T-cell (primary cell): ENCODE measurements at regions not wholly inside any gene's neighbourhood (a gene's known extent, or its start where the extent isn't known, plus 50 kb on each side); places are given as distances from the start of the nearest gene placed in this dataset.

Experiments
- ATAC-seq, 4 experiments: fragments of 200-7000 bp in 3 of 4; fragments of 150-1000 bp in 1 of 4; cut with Tn5 transposase; replicated peaks in 1 of 4; 1 replicate in 3 of 4; 2 replicates in 1 of 4; pipeline ENCODE4 v1.10.0; 2021; ENCODE audit warnings: moderate library complexity in 3 of 4, mild to moderate bottlenecking in 2 of 4, moderate number of reproducible peaks in 1 of 4
- CTCF ChIA-PET, 2 donors: fragments of 300-600 bp; sonication (Branson Sonifier 250); formaldehyde crosslinking; loops; one replicate each; lab custom pipeline; 2022; ENCODE audit warnings: antibody characterized with exemption in 2 of 2; lab: Charles Lee
- POLR2A ChIA-PET, 2 donors: fragments of 300-600 bp; sonication (Branson Sonifier 250); formaldehyde crosslinking; loops; one replicate each; lab custom pipeline; 2022; ENCODE audit warnings: antibody characterized with exemption in 2 of 2; lab: Charles Lee
- DNase-seq, 35 experiments: peaks; one replicate each; pipeline versions ENCODE4 v3.0.0 to v3.0.0-alpha.2; 2013 to 2023
- H3K27ac ChIP-seq: one replicate; pipeline ENCODE4 v1.5.1; 2013; ENCODE audit warnings: low read length
- H3K27me3 ChIP-seq, 2 experiments: replicated peaks in 1 of 2; 1 replicate in 1 of 2; 2 replicates in 1 of 2; pipeline versions ENCODE4 v1.6.1 to v1.7.0; 2013; ENCODE audit warnings: low read length in 1 of 2, mixed read lengths in 1 of 2; ENCODE audit not compliant: control insufficient read depth in 2 of 2, insufficient read depth in 2 of 2; ENCODE audit errors: extremely low read depth in 1 of 2
- H3K36me3 ChIP-seq, 2 donors: 1 replicate in 1 of 2; 2 replicates in 1 of 2; pipeline versions ENCODE4 v1.6.1 to v1.7.0; 2013; ENCODE audit warnings: low read length in 1 of 2; ENCODE audit not compliant: control insufficient read depth in 2 of 2, insufficient read depth in 1 of 2; ENCODE audit errors: extremely low read depth in 1 of 2
- H3K4me1 ChIP-seq, 2 experiments: 1 replicate in 1 of 2; 2 replicates in 1 of 2; pipeline versions ENCODE4 v1.6.1 to v1.7.0; 2013; ENCODE audit warnings: low read length in 2 of 2, mixed read lengths in 1 of 2; ENCODE audit not compliant: insufficient read depth in 2 of 2, control insufficient read depth in 1 of 2; ENCODE audit errors: extremely low read depth in 1 of 2
- H3K4me3 ChIP-seq, 2 donors: 1 replicate in 1 of 2; 2 replicates in 1 of 2; pipeline versions ENCODE4 v1.5.1 to v1.7.0; 2013; ENCODE audit warnings: mild to moderate bottlenecking in 2 of 2, low read length in 1 of 2, moderate library complexity in 1 of 2; ENCODE audit not compliant: control insufficient read depth in 1 of 2; ENCODE audit errors: extremely low read depth in 1 of 2
- H3K9me3 ChIP-seq: 2 replicates; pipeline ENCODE4 v1.7.0; 2013
- H3K27ac Mint-ChIP-seq, 2 donors: one replicate each; pipeline ENCODE4 v1.8.0; 2020 to 2021; ENCODE audit warnings: mild to moderate bottlenecking in 2 of 2, mixed read lengths in 2 of 2
- H3K27me3 Mint-ChIP-seq, 2 donors: one replicate each; pipeline ENCODE4 v1.8.0; 2021 to 2022; ENCODE audit warnings: mixed read lengths in 2 of 2
- H3K36me3 Mint-ChIP-seq: one replicate; pipeline ENCODE4 v1.8.0; 2021; ENCODE audit warnings: mixed read lengths
- H3K4me1 Mint-ChIP-seq, 3 donors: one replicate each; pipeline ENCODE4 v1.8.0; 2020 to 2022; ENCODE audit warnings: mixed read lengths in 3 of 3, mild to moderate bottlenecking in 1 of 3
- H3K4me3 Mint-ChIP-seq, 3 donors: one replicate each; pipeline ENCODE4 v1.8.0; 2020 to 2022; ENCODE audit warnings: mild to moderate bottlenecking in 3 of 3, mixed read lengths in 3 of 3, moderate library complexity in 3 of 3
- H3K9me3 Mint-ChIP-seq, 3 donors: one replicate each; pipeline ENCODE4 v1.8.0; 2020 to 2022; ENCODE audit warnings: mixed read lengths in 3 of 3
- WGBS: methylation state at CpG from one replicate; pipeline ENCODE4 v1.1.5; 2013; ENCODE audit warnings: missing lambda C conversion rate; ENCODE audit not compliant: insufficient coverage; 5-methylcytosine and 5-hydroxymethylcytosine counted together

GRCh38 chr2:118711603-118712002 is 135.8 kb downstream of the EN1 start:
- ChIA-PET CTCF (interaction anchor here in 1 of 2 donors (0.5 kb wide), 1 partner anchor 132 kb away, joined by 3 read pairs; no protein-coding TSS in a partner anchor), POLR2A (no interaction called here)
- Histone ChIP-seq H3K4me1 (no peaks in the 10 kb centered on the region), H3K27me3 (peaks cover 0 to 3% of the 10 kb centered on the region in 2 experiments), H3K36me3 (no peaks in the 10 kb centered on the region), H3K27ac (no peak overlapping the region), H3K9me3 (no peaks in the 10 kb centered on the region), H3K4me3 (no peak overlapping the region)
- ATAC-seq, result no peak
- no peaks in the 10 kb centered on the region for H3K4me1 Mint-ChIP-seq
- H3K27ac Mint-ChIP-seq, result no peak overlapping the region
- no peak for DNase-seq
- 89% methylated on average over 3 of the region's 5 CpGs for WGBS
- H3K27me3 Mint-ChIP-seq, result peaks cover 2 to 12% of the 10 kb centered on the region in 2 donors
- no peak overlapping the region for H3K4me3 Mint-ChIP-seq
- H3K9me3 Mint-ChIP-seq, result peaks cover 0 to 3% (median 0%) of the 10 kb centered on the region in 3 donors
- no peaks in the 10 kb centered on the region for H3K36me3 Mint-ChIP-seq

DNA sequence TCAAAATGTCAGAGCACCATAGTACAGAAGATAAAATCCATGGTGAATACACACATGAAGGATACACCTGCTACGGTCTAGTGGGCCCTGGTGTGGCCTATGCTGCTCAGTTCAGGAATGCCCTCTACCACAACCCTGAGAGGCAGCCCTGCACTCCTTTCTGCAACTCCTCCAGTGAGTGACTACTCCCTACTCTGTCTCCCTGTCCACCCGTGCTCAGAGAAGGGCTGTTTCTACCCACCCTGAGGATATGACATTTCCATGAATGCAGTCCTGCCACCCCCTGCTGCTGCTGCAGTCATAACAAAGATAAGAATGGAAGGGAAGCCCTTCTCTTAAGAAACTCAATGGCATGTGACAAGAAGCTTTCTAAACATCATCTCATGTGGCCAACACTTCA is 137.0 kb downstream of the EN1 start:
- Histone ChIP-seq H3K4me1 (no peaks in the 10 kb centered on the region), H3K27me3 (peaks cover 0 to 5% of the 10 kb centered on the region in 2 experiments), H3K9me3 (no peaks in the 10 kb centered on the region), H3K36me3 (no peaks in the 10 kb centered on the region), H3K4me3 (no peak overlapping the region), H3K27ac (no peak overlapping the region)
- peaks cover 2 to 12% of the 10 kb centered on the region in 2 donors for H3K27me3 Mint-ChIP-seq
- POLR2A ChIA-PET, result no interaction called here
- H3K27ac Mint-ChIP-seq, result no peak overlapping the region
- DNase-seq (no peak), ATAC-seq (no peak)
- H3K4me3 Mint-ChIP-seq, result no peak overlapping the region
- H3K36me3 Mint-ChIP-seq, result no peaks in the 10 kb centered on the region
- WGBS, result 75% methylated on average over 1 of the region's 2 CpGs
- no peaks in the 10 kb centered on the region for H3K4me1 Mint-ChIP-seq
- peaks cover 0 to 3% (median 0%) of the 10 kb centered on the region in 3 donors for H3K9me3 Mint-ChIP-seq
- CTCF ChIA-PET, result interaction anchor here in 1 of 2 donors (0.6 kb wide), 1 partner anchor 1967 kb away, joined by 3 read pairs; no protein-coding TSS in a partner anchor

DNA sequence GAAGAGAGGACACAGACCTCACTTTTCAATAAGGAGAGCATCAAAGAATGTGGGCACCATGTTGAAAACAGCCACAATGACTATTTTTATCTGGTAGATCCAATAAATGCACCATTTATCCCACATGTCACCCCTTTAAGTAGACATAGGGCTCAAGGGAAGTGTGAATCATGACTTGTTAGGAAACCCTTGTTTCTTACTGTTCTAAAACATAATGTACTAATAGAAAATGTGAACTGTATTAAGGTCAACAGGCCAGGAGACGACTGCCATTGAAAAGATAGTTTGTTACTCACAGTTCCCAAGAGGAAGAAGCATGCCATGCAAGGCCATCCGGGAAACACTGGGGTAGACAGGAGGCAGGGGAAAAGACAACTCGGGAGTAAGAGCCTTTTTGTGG is 137.7 kb downstream of the EN1 start:
- Mint-ChIP-seq H3K27me3 (peaks cover 5 to 12% of the 10 kb centered on the region in 2 donors), H3K27ac (no peak overlapping the region), H3K9me3 (peaks cover 0 to 3% (median 0%) of the 10 kb centered on the region in 3 donors), H3K4me1 (no peaks in the 10 kb centered on the region), H3K4me3 (no peak overlapping the region), H3K36me3 (no peaks in the 10 kb centered on the region)
- Histone ChIP-seq H3K27me3 (peaks cover 0 to 5% of the 10 kb centered on the region in 2 experiments), H3K9me3 (no peaks in the 10 kb centered on the region), H3K27ac (no peak overlapping the region), H3K4me3 (no peak overlapping the region), H3K36me3 (no peaks in the 10 kb centered on the region), H3K4me1 (no peaks in the 10 kb centered on the region)
- ATAC-seq, result no peak
- 52% methylated on average over 3 of the region's 3 CpGs for WGBS
- DNase-seq, result no peak
- CTCF ChIA-PET, result no interaction called here
- POLR2A ChIA-PET, result no interaction called here

GRCh38 chr2:118706844-118707243 is 140.6 kb downstream of the EN1 start:
- ATAC-seq (no peak), DNase-seq (no peak)
- no peaks in the 10 kb centered on the region for H3K4me1 Mint-ChIP-seq
- Histone ChIP-seq H3K27me3 (peaks cover 0 to 5% of the 10 kb centered on the region in 2 experiments), H3K4me3 (no peak overlapping the region), H3K36me3 (no peaks in the 10 kb centered on the region), H3K27ac (no peak overlapping the region), H3K9me3 (no peaks in the 10 kb centered on the region), H3K4me1 (no peaks in the 10 kb centered on the region)
- H3K27ac Mint-ChIP-seq, result no peak overlapping the region
- peaks cover 3 to 12% of the 10 kb centered on the region in 2 donors for H3K27me3 Mint-ChIP-seq
- ChIA-PET CTCF (no interaction called here), POLR2A (no interaction called here)
- no peak overlapping the region for H3K4me3 Mint-ChIP-seq
- WGBS, result no CpG with 5 or more reads among the region's 1 CpG
- H3K9me3 Mint-ChIP-seq, result peaks cover 0 to 3% (median 0%) of the 10 kb centered on the region in 3 donors
- no peaks in the 10 kb centered on the region for H3K36me3 Mint-ChIP-seq

DNA sequence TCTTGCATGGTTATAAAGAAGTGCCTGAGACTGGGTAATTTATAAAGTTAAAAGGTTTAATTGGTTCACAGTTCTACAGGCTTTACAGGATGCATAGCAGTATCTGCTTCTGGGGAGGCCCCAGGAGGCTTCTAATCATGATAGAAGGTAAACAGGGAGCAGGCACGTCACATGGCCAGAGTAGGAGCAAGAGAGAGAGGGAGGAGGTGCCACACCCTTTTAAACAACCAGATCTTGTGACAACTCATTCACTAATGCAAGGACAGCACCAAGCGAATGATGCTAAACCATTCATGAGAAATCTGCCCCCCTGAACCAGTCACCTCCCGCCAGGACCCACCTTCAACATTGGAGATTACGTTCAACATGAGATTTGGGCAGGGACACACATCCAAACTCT is 141.1 kb downstream of the EN1 start:
- DNase-seq, result no peak
- Histone ChIP-seq H3K4me1 (no peaks in the 10 kb centered on the region), H3K9me3 (no peaks in the 10 kb centered on the region), H3K27ac (no peak overlapping the region), H3K4me3 (no peak overlapping the region), H3K27me3 (peaks cover 0 to 5% of the 10 kb centered on the region in 2 experiments), H3K36me3 (no peaks in the 10 kb centered on the region)
- no peaks in the 10 kb centered on the region for H3K4me1 Mint-ChIP-seq
- no peak overlapping the region for H3K4me3 Mint-ChIP-seq
- ATAC-seq, result no peak
- H3K27me3 Mint-ChIP-seq, result peaks cover 3 to 9% of the 10 kb centered on the region in 2 donors
- no peaks in the 10 kb centered on the region for H3K36me3 Mint-ChIP-seq
- WGBS, result 57% methylated on average over 3 of the region's 4 CpGs
- ChIA-PET POLR2A (no interaction called here), CTCF (no interaction called here)
- peaks cover 0 to 1% (median 0%) of the 10 kb centered on the region in 3 donors for H3K9me3 Mint-ChIP-seq
- no peak overlapping the region for H3K27ac Mint-ChIP-seq

GRCh38 chr2:118705032-118705431 is 142.4 kb downstream of the EN1 start:
- Histone ChIP-seq H3K27ac (no peak overlapping the region), H3K4me1 (no peaks in the 10 kb centered on the region)
- no peak overlapping the region for H3K27ac Mint-ChIP-seq

More at GRCh38 chr2:118705032-118705431, 142.4 kb downstream of the EN1 start:
- WGBS, result no CpG with 5 or more reads among the region's 1 CpG
- Mint-ChIP-seq H3K27me3 (peaks cover 3 to 4% of the 10 kb centered on the region in 2 donors), H3K36me3 (no peaks in the 10 kb centered on the region), H3K9me3 (no peaks in the 10 kb centered on the region), H3K4me3 (no peak overlapping the region), H3K4me1 (no peaks in the 10 kb centered on the region)
- POLR2A ChIA-PET, result no interaction called here
- no peak for ATAC-seq
- Histone ChIP-seq H3K9me3 (no peaks in the 10 kb centered on the region), H3K27me3 (peaks cover 0 to 2% of the 10 kb centered on the region in 2 experiments), H3K4me3 (no peak overlapping the region), H3K36me3 (no peaks in the 10 kb centered on the region)
- CTCF ChIA-PET, result no interaction called here
- no peak for DNase-seq
